Astrocyte (in vitro differentiated cells and primary cell): ENCODE measurements at regions not wholly inside any gene's neighbourhood (a gene's known extent, or its start where the extent isn't known, plus 50 kb on each side); places are given as distances from the start of the nearest gene placed in this dataset.

Experiments used
- DNase-seq: peaks from one replicate; pipeline ENCODE4 v3.0.0-alpha.2; 2010; ENCODE audit warnings: low read depth
- FAIRE-seq: peaks from 2 replicates; lab custom pipeline; 2011; peaks lifted over from hg19 to GRCh38; lab: Jason Lieb, UNC
- H2AFZ ChIP-seq: 2 replicates; pipeline ENCODE4 v1.6.0; 2012; ENCODE audit warnings: low read depth, low read length, inconsistent platforms
- H3K27ac ChIP-seq: 2 replicates; pipeline ENCODE4 v1.5.1; 2011; ENCODE audit warnings: low read depth, low read length, inconsistent platforms
- H3K27me3 ChIP-seq: 2 replicates; pipeline ENCODE4 v1.6.0; 2011; ENCODE audit warnings: low read length, inconsistent platforms; ENCODE audit not compliant: insufficient read depth
- H3K36me3 ChIP-seq: 2 replicates; pipeline ENCODE4 v1.5.1; 2011; ENCODE audit warnings: low read length, inconsistent platforms; ENCODE audit not compliant: insufficient read depth
- H3K4me1 ChIP-seq: 2 replicates; pipeline ENCODE4 v1.5.1; 2011; ENCODE audit warnings: low read length, inconsistent platforms; ENCODE audit not compliant: insufficient read depth
- H3K4me2 ChIP-seq: 2 replicates; pipeline ENCODE4 v1.6.0; 2012; ENCODE audit warnings: low read length, inconsistent platforms
- H3K4me3 ChIP-seq: 2 replicates; pipeline ENCODE4 v1.5.1; 2011; ENCODE audit warnings: low read depth, mild to moderate bottlenecking, low read length, inconsistent platforms; ENCODE audit not compliant: insufficient read depth
- H3K79me2 ChIP-seq: 2 replicates; pipeline ENCODE4 v1.6.0; 2012; ENCODE audit warnings: mild to moderate bottlenecking, low read length, inconsistent platforms; ENCODE audit not compliant: insufficient read depth
- H3K9ac ChIP-seq: 2 replicates; pipeline ENCODE4 v1.6.0; 2012; ENCODE audit warnings: mild to moderate bottlenecking, low read length, inconsistent platforms
- H3K9me3 ChIP-seq: 2 replicates; pipeline ENCODE4 v1.5.1; 2012; ENCODE audit warnings: low read depth, mild to moderate bottlenecking, low read length, inconsistent platforms; ENCODE audit not compliant: insufficient read depth
- H4K20me1 ChIP-seq: 2 replicates; pipeline ENCODE4 v1.6.0; 2012; ENCODE audit warnings: low read length, inconsistent platforms; ENCODE audit not compliant: insufficient read depth
- H3K27ac Mint-ChIP-seq: one replicate; pipeline ENCODE4 v1.8.0; 2021; ENCODE audit warnings: mild to moderate bottlenecking, mixed read lengths; ENCODE audit not compliant: unreplicated experiment
- H3K27me3 Mint-ChIP-seq: one replicate; pipeline ENCODE4 v1.8.0; 2021; ENCODE audit warnings: low read depth, mixed read lengths; ENCODE audit not compliant: unreplicated experiment
- H3K36me3 Mint-ChIP-seq: one replicate; pipeline ENCODE4 v1.8.0; 2021; ENCODE audit warnings: low read depth, mixed read lengths; ENCODE audit not compliant: unreplicated experiment
- H3K4me1 Mint-ChIP-seq: one replicate; pipeline ENCODE4 v1.8.0; 2021; ENCODE audit warnings: low read depth, mixed read lengths; ENCODE audit not compliant: unreplicated experiment
- H3K4me3 Mint-ChIP-seq: one replicate; pipeline ENCODE4 v1.8.0; 2021; ENCODE audit warnings: mild to moderate bottlenecking, moderate library complexity, mixed read lengths; ENCODE audit not compliant: unreplicated experiment
- H3K9me3 Mint-ChIP-seq: one replicate; pipeline ENCODE4 v1.8.0; 2021; ENCODE audit warnings: mild to moderate bottlenecking, mixed read lengths; ENCODE audit not compliant: unreplicated experiment
- EZH2 ChIP-seq: IDR thresholded peaks from 2 replicates; pipeline ENCODE4 v1.6.1; 2012; ENCODE audit warnings: mild to moderate bottlenecking, low read length, inconsistent platforms; ENCODE audit not compliant: insufficient read depth
- TF ChIP-seq, protein P1 (sequence below): IDR thresholded peaks from 2 replicates; pipeline ENCODE4 v1.5.1; 2011; ENCODE audit warnings: low read depth, mild to moderate bottlenecking, inconsistent platforms, low read length, moderate library complexity; ENCODE audit not compliant: insufficient read depth

DNA sequence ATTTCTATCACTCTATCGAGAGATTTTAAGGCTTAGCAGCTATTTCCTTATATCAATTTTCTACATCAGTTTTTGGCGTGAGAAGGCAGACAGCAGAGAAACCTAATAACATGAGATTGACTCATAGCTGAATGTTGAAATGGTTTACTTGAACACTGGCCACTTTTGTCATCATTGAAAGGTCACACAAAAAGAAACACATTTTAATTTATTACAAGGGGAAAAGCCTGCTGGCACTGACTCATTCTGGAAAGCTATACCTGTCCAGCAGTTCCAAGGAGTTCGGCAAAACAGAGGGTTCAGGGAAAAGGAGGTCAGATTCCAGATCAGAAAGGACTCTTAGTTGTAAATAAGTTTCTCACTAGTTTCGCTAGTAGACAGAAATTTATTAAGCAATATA lies 566.4 kb downstream of the DNAH5 start:
- no peaks in the 10 kb centered on the region for H3K36me3 Mint-ChIP-seq
- FAIRE-seq, result no peak

DNA sequence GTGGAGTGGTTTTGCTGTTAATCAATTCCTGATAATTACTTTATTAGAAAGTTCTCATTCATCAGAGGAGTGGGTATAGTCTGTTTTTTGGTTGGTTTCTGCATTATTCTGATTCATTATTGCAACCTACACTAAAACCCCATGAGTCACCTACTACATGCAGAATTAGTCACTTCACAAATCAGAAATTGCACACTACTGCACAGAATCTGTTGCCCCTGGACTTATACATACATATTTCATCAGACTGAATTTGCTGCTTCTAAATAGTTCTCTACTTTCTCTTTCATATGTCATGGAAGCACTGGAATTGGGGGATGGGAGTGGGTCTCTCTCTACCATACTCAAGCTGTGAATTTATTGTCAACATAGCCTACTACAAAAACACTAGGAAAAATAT lies 585.1 kb downstream of the DNAH5 start:
- DNase-seq (peak; percentile 77), FAIRE-seq (no peak)
- peak overlapping the region; percentile 48 for H3K4me2 ChIP-seq
- Mint-ChIP-seq H3K9me3 (no peaks in the 10 kb centered on the region), H3K27ac (peak overlapping the region; percentile 1), H3K36me3 (no peaks in the 10 kb centered on the region), H3K27me3 (no peaks in the 10 kb centered on the region), H3K4me3 (no peak overlapping the region), H3K4me1 (peaks cover 32% of the 10 kb centered on the region)
- H3K9me3 ChIP-seq, result no peaks in the 10 kb centered on the region
- no peaks in the 10 kb centered on the region for H4K20me1 ChIP-seq
- H3K27me3 ChIP-seq, result no peaks in the 10 kb centered on the region
- H3K36me3 ChIP-seq, result no peaks in the 10 kb centered on the region
- H2AFZ ChIP-seq, result no peak overlapping the region
- no peak overlapping the region for H3K9ac ChIP-seq
- H3K4me1 ChIP-seq, result peaks cover 14% of the 10 kb centered on the region
- no peak overlapping the region for H3K27ac ChIP-seq
- no peak for TF ChIP-seq EZH2
- TF ChIP-seq, protein P1, sequence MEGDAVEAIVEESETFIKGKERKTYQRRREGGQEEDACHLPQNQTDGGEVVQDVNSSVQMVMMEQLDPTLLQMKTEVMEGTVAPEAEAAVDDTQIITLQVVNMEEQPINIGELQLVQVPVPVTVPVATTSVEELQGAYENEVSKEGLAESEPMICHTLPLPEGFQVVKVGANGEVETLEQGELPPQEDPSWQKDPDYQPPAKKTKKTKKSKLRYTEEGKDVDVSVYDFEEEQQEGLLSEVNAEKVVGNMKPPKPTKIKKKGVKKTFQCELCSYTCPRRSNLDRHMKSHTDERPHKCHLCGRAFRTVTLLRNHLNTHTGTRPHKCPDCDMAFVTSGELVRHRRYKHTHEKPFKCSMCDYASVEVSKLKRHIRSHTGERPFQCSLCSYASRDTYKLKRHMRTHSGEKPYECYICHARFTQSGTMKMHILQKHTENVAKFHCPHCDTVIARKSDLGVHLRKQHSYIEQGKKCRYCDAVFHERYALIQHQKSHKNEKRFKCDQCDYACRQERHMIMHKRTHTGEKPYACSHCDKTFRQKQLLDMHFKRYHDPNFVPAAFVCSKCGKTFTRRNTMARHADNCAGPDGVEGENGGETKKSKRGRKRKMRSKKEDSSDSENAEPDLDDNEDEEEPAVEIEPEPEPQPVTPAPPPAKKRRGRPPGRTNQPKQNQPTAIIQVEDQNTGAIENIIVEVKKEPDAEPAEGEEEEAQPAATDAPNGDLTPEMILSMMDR, result no peak
- H3K79me2 ChIP-seq, result no peaks in the 10 kb centered on the region
- no peak overlapping the region for H3K4me3 ChIP-seq

More for the DNA sequence above, 566.4 kb downstream of the DNAH5 start:
- Mint-ChIP-seq H3K27me3 (peaks cover 15% of the 10 kb centered on the region), H3K9me3 (peaks cover 4% of the 10 kb centered on the region), H3K27ac (no peak overlapping the region), H3K4me1 (no peaks in the 10 kb centered on the region), H3K4me3 (no peak overlapping the region)
- DNase-seq, result peak; percentile 63
- H3K4me2 ChIP-seq, result peak overlapping the region; percentile 8
- no peak overlapping the region for H3K9ac ChIP-seq
- no peak overlapping the region for H3K27ac ChIP-seq
- no peaks in the 10 kb centered on the region for H3K27me3 ChIP-seq
- H3K36me3 ChIP-seq, result no peaks in the 10 kb centered on the region
- no peaks in the 10 kb centered on the region for H4K20me1 ChIP-seq
- H3K4me3 ChIP-seq, result no peak overlapping the region
- H3K9me3 ChIP-seq, result peaks cover under 1% of the 10 kb centered on the region
- no peak overlapping the region for H2AFZ ChIP-seq
- TF ChIP-seq EZH2, result no peak
- TF ChIP-seq, protein P1, result no peak
- no peaks in the 10 kb centered on the region for H3K4me1 ChIP-seq
- H3K79me2 ChIP-seq, result no peaks in the 10 kb centered on the region

DNA sequence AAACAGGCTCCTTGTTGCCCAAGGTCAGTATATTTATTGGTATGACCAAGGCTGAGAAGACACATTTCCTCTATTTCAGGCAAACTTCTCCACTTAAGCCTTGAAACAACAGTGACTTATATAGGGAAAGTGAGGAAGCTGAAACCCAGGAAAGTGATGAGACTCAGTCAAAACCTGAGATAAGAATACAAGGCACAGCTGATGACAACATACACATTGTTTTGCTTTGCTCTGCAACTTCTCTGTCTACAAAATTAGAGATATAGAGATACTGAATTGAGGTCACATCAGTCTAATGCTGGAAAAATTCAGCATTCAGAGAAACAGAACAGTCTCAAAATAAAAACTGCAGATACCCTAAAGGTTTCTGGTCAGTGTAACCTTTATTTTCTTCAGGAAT lies 586.1 kb downstream of the DNAH5 start:
- DNase-seq, result no peak
- no peak for FAIRE-seq
- H3K9me3 ChIP-seq, result no peaks in the 10 kb centered on the region
- no peaks in the 10 kb centered on the region for H3K36me3 Mint-ChIP-seq
- H3K4me1 Mint-ChIP-seq, result peaks cover 35% of the 10 kb centered on the region
- H3K9ac ChIP-seq, result no peak overlapping the region
- H2AFZ ChIP-seq, result no peak overlapping the region
- H3K9me3 Mint-ChIP-seq, result no peaks in the 10 kb centered on the region
- H3K4me1 ChIP-seq, result peaks cover 14% of the 10 kb centered on the region
- H3K4me3 Mint-ChIP-seq, result no peak overlapping the region
- H3K79me2 ChIP-seq, result no peaks in the 10 kb centered on the region
- H3K27me3 ChIP-seq, result no peaks in the 10 kb centered on the region
- H3K36me3 ChIP-seq, result no peaks in the 10 kb centered on the region
- no peak overlapping the region for H3K27ac Mint-ChIP-seq
- no peaks in the 10 kb centered on the region for H4K20me1 ChIP-seq
- H3K4me2 ChIP-seq, result peak overlapping the region; percentile 3
- H3K27ac ChIP-seq, result no peak overlapping the region
- no peaks in the 10 kb centered on the region for H3K27me3 Mint-ChIP-seq
- no peak overlapping the region for H3K4me3 ChIP-seq
- TF ChIP-seq, protein P1, result no peak
- no peak for TF ChIP-seq EZH2
